G401.6 (cell line): ENCODE measurements at regions not wholly inside any gene's neighbourhood (a gene's known extent, or its start where the extent isn't known, plus 50 kb on each side); places are given as distances from the start of the nearest gene placed in this dataset.

Experiments used
- FAIRE-seq: peaks from 2 replicates; lab custom pipeline; 2012; peaks lifted over from hg19 to GRCh38; lab: Jason Lieb, UNC

- no peak for FAIRE-seq
Observed at GRCh38 chr5:89399548-89399947, 516.6 kb upstream of the MEF2C start.

DNA sequence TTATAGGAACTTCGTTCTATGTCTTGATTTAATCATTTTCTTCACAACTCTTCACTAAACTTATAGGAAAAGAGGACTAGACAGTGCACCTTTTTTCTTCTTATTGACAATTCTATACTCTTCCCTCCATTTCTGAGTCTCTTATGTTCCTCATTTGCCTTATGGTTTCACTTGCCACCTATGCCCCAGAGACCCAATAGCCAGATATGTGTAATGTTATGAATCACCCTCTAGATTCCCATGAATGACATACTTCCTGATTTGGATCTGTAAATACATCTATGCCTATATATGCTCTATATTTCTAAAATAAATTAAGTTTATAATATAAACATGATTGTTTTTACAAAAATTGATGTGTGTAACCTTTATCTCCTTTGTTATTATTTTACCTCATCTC, 514.1 kb upstream of the MEF2C start:
- FAIRE-seq: no peak

DNA sequence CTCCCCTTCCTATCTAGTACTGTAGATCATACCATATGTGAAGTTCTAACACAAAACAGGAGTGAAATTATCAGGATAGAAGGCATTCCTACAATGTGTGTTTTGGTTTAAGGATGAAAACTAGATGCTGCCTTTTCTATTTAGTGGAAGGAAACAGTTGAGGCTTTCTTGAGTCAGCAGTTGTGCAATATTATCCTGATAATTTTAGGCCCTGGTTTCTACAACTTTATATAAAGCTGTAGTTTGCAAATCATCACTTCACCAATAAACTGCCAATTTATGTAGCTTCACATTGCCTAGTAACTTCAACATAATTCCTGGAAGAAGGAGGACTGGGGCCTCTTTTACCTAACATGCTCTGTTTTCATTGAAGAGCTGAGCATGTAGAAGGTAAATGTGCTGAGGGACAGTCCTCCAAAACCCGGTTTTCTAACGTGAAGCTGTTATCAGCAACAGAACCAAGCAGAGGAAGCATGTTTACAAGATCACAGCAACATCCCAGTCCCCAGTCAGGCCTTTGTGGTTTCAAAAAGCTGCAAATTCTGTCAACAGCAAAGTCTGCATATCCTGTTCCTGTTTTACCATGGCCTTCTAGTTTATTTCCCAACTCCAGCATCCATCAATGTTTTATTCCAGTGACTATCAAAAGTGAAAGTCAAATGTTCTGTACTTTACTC, 513.4 kb upstream of the MEF2C start:
- no peak for FAIRE-seq

DNA sequence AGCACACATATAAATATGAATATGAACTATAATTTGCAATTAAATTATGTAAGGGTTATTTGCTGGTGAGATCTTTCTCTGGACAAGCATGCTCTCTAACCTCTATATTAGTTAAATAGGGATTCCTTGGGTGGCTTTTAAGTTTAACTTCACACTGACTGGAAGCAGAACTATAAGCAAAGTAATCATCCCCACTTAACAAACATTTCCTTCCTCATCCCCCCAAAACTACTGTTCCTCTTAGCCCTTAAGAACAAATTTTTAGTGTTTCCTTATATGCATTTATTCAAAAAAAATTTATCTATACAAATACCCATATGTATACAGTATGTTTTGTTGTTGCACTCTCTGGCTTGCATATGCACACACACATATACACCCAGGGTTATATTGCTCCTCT, 512.1 kb upstream of the MEF2C start:
- no peak for FAIRE-seq

DNA sequence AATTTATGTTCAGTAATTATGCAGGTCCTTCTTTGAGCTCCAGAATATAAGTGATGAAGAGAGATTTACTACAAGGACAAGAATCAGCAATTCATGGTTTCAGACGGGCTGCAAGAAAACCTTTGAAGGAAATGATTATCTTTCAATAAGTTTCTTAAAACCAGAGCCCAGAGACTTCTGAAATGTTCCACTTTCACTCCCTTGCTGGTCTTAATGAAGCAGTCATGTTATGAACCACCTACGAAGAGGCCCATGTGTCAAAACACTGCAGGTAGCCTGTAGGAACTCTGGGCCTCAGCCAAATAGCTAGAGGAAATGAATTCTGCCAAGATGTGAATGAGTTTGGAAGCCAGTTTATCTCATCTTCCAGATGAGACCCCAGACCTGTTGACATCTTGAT, 505.9 kb upstream of the MEF2C start:
- no peak for FAIRE-seq

DNA sequence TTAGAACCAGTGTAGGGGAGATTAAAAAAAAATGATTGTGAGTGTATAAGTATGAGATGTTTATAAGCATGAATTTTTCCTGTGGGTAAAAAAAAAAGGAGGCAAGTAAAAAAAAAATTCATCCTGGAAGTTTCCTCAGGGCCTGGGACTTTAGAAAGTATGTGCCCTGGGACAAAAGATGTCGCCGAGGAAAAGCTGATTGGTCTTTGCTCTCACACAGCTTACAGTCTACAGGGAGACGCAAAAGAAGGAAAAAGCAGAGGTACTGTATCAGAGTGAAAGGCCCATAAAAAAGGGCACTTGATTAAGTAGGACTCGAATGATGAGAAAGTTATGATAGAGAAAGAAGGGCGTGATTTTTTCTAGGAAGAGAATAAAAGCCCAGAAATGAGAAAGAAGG, 501.4 kb upstream of the MEF2C start:
- no peak for FAIRE-seq

DNA sequence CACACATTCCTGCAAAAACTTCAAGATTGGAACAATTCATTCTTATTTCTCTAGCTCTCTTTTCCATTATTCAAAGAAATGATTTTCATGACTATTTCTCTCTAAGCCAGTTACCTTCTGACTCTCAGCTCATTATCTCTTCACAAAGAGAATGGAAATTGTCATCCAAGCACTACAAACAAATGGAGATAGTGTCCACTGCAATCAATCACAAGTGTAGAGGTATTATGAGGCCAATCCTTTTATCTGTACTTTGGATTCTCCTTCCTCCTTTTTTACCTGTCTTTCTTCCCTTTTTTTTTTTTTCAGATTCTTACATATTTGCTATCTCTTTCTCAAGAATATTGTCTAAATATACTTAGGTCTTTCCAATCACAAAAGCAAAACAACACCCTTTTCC, 497.7 kb upstream of the MEF2C start:
- FAIRE-seq: no peak

DNA sequence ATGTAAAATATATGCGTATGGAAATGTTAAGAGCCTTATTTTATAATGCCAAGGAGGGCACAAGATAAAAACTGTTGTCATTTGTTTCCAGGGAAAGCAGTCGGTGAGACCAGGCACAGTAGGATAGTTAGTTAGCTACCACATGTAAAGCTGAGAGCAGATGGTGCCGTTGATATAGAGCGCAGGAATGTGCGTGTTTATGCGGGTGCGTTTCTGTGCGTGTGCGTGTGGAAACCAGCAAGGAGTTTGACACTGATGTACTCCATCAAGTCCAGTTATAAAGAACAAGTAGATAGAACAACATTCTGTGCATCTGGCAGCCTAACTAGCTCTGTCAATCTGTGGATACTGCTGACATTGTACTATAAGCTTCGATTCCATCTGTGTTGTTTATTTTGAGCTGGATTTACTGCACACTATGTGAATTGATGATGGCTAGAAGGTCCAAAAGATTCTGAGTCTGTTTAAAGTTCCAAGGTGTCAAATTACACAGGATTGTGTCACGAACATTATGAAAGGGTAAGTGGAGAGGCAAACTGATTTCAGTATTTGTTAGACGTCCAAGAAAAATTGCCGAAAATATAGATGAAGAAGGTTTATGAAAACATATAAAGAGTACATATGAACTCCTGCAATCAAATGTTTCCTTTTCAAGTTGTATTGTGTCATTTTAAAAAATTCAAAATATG, 494.9 kb upstream of the MEF2C start:
- FAIRE-seq: no peak

- FAIRE-seq: no peak
Observed at GRCh38 chr5:89374818-89375521, 492.0 kb upstream of the MEF2C start.

DNA sequence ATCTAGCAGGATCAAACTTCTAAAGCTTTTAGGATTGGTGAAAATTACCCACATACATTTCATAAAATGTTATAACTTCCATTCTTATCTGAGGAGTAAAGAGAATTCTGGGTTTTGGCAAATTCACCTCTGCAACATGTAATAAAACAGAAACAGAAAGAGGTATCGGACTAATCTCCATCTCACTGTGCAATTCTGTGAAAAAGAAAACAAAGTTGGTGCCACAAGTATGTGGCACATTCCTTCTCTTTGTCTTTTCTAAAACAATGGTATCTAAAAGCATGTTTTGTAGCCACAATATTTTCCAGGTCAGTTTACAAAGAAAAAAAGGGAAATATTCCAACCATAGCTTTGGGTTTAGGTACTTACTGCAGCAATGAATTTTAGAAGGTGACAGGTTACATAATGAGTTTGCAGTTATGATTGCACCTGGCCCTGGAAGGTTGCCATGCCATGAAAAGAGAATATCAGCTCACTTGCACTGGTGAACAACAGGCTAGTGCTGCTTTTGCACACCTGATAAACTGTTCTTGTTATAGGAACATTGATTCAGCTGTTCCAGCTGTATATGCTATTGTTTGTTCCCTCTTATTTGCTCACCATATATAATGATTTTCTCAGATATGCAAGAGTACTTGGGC, 491.3 kb upstream of the MEF2C start:
- FAIRE-seq: no peak

DNA sequence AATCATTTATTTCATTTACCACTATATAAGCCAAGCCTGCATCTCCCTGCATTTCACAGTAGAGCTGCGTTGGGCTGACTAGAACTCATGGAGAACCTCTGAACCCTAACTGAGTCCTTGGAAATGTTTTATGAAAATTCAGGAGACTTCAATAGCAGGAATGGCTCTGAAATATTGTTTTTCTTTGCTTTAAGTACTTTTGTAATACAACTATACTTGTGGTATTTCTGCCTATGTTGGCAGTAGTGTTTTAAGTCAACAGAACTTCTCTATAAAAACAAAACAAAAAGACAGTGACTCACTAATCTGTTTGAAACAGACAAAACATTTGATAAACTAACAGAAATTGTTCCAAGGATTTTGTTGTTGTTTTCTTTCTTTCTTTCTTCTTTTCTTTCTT, 489.2 kb upstream of the MEF2C start:
- no peak for FAIRE-seq

GRCh38 chr5:89371646-89372045, 488.7 kb upstream of the MEF2C start:
- no peak for FAIRE-seq

GRCh38 chr5:89359046-89359445, 476.1 kb upstream of the MEF2C start:
- FAIRE-seq: no peak

GRCh38 chr5:89353837-89354551, 471.0 kb upstream of the MEF2C start:
- FAIRE-seq: no peak

- no peak for FAIRE-seq
Observed at GRCh38 chr5:89351975-89352374, 469.0 kb upstream of the MEF2C start.

DNA sequence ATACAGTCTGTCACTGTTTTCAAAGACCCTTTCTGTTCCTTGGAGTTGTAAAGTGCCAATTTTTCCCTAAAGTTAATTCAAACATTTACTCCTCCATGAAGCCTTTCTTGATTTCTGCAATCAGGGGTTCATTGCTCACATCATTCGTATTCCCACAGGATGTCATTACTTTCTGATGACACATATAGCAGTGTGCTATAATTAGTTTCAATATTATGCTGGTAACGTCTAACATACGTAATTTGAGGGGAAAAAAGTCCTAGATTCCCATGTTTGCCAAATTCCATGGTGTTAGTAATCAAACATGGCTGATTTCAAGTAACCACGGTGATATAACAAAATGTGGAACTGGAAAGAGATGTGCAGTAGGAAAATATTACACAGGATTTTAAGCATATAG, 468.2 kb upstream of the MEF2C start:
- FAIRE-seq: no peak

DNA sequence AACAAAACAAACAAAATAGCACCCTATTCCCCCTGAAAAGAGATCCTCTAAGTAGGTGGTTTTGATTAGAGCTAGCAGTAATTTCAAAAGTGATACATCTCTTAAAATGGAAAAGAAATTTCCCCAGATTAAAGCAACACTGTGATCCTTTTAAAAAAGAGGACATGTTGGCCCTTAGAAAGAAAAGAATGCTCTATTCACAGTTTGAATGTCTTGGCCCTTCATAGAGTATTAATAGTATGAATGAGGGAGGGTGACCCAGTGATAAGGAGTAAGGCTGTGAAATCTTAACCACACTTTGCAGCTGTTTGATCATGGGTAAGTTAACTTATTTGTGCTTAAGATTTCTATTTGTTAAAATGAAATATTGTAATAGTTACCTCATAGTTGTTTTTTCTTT, 467.7 kb upstream of the MEF2C start:
- no peak for FAIRE-seq

DNA sequence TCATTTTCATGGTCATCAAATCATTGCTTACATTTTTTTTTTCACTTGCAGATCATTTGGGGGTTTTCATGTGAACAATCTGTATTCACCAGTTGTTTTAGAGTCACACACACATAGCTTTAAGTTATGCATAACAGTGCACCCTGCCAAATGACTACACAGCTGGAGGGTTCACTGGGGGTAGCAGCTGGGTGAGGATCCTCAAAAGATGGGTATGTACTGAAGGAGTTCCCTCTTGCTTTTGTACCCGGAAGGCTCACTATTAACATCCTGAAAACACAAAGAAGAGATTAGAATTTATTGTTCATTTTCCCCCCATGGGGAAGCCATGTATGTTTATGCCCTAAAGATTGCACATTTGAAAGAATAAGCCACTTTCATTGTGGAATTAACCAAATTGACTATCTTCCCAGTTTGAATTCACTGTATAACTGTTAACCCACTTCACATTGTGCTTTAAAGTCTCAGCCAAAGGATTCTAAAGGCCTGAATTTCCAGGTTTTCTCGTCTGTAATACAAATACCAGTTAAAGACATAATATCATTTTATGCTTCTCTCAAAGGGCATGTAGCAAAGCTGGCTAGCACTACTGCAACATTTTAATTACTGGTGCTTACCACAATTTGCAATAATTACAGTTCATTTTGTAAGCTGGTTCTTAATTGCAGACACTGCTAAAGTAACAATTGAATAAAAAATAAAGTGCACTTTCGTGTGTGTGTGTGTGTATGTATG, 466.4 kb upstream of the MEF2C start:
- no peak for FAIRE-seq

DNA sequence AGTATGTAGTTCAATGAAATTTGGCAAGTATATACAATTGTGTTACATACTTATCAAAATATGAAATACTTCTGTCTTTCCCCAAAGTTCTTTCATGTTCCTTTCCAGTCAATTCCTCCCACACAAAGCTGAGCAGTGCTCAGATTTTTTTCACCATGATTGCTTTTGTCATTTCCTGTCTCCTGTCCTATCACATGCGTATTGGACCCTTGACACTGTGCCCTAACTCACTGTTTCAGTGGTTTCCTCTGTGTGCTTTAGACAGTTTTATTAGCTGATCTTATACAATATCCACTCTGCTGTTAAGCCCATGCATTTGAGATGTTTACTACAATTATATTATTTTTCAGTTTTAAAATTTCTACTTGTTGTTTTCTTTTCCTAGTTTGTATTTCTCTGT, 463.6 kb upstream of the MEF2C start:
- FAIRE-seq: no peak

GRCh38 chr5:89343666-89344065, 460.7 kb upstream of the MEF2C start:
- no peak for FAIRE-seq

DNA sequence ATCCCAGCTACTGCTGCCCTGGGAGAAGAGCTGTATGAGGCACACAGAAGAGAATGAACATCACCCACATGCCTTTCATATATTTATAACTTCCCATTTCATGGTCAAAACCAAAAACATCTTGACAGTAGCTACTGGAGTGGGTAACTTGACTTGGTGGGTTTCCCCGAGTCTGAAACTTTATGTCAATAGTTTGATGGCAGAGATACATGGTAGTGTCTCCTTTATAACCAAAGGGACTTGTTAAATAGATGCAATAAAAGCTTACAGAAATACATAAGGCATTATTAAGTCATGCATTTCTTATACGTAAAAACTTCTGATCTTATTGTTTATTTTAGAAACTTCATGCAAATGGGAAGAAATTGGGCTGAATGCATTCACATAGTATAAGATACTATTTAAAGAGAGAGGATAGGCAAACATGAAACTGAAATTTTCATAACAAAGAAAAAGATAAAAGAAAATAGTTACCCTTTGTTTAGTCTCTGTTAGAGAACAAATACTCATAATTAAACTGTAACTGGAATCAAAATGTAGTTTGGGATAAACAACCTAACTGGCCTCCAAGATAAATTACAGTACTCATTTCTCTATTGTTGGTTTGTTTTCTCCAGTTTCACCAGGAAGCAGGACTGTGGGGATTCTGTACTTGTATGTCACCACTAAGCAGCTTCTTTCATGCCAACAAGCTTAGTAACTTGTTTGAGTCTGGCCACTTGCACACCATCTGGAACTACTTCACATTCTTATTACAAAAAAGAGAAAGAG, 459.3 kb upstream of the MEF2C start:
- no peak for FAIRE-seq
